ENCODE measurements at regions not wholly inside any gene's neighbourhood (a gene's known extent, or its start where the extent isn't known, plus 50 kb on each side); places are given as distances from the start of the nearest gene placed in this dataset.

DNA sequence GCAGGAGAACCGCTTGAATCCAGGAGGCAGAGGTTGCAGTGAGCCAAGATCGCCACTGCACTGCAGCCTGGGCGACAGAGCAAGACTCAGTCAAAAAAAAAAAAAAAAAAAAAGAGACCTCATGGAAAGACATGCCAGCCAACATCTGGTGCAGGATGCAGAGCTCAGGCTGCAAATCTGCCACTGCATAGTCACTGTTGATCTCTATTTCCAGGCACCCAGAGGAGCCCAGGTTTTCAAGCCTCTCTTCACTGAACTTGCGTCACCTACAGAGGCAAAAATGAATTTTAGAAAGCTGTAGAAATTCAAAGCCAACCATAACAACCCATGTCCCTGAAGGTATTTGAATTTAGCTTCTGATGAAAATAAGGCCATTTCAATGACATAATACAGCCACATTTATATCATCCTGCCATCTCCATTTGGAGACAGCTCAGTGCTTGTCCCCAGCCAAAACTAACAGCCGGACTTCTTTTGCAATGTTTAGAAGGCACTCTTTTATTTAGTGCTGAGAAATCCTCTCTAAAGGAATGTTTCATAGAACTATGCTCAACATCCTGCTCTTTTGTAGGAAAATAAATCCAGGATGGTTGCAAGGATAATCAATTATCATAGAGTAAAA is 113.3 kb downstream of the SNX18 start:
- no peaks in the 10 kb centered on the region for H3F3A ChIP-seq (ENCODE audit: insufficient read depth, low read length)
- H3K4me3 ChIP-seq (ENCODE audit: low read length) = no peak overlapping the region
- no peak overlapping the region for H2AFZ ChIP-seq (ENCODE audit: low read length)
- H3K27ac ChIP-seq (ENCODE audit: low read length) = no peak overlapping the region
- no peak overlapping the region for H3K4me2 ChIP-seq (ENCODE audit: low read depth, low read length)
- no peaks in the 10 kb centered on the region for H3K9me2 ChIP-seq (replicated peaks; ENCODE audit: insufficient read depth, low read length)
- TF ChIP-seq EZH2 (optimal IDR thresholded peaks at IDR 0.05; ENCODE audit: low read depth, low read length) (no peak), EZH2phosphoT487 (IDR thresholded peaks at IDR 0.05; ENCODE audit: low read length) (no peak)
- TF ChIP-seq, protein P1, sequence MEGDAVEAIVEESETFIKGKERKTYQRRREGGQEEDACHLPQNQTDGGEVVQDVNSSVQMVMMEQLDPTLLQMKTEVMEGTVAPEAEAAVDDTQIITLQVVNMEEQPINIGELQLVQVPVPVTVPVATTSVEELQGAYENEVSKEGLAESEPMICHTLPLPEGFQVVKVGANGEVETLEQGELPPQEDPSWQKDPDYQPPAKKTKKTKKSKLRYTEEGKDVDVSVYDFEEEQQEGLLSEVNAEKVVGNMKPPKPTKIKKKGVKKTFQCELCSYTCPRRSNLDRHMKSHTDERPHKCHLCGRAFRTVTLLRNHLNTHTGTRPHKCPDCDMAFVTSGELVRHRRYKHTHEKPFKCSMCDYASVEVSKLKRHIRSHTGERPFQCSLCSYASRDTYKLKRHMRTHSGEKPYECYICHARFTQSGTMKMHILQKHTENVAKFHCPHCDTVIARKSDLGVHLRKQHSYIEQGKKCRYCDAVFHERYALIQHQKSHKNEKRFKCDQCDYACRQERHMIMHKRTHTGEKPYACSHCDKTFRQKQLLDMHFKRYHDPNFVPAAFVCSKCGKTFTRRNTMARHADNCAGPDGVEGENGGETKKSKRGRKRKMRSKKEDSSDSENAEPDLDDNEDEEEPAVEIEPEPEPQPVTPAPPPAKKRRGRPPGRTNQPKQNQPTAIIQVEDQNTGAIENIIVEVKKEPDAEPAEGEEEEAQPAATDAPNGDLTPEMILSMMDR (IDR thresholded peaks at IDR 0.05; ENCODE audit: low read length) = no peak
- H4K20me1 ChIP-seq (ENCODE audit: insufficient read depth, low read length) = no peaks in the 10 kb centered on the region
- no peak for DNase-seq
- no peaks in the 10 kb centered on the region for H3K4me1 ChIP-seq (ENCODE audit: low read length)
- H3K27me3 ChIP-seq (replicated peaks; ENCODE audit: insufficient read depth, low read length) = no peaks in the 10 kb centered on the region
- H3K9me3 ChIP-seq (replicated peaks; ENCODE audit: insufficient read depth, low read length) = no peaks in the 10 kb centered on the region
- no peaks in the 10 kb centered on the region for H3K36me3 ChIP-seq (replicated peaks; ENCODE audit: insufficient read depth, low read length)
- H3K79me2 ChIP-seq (ENCODE audit: low read length) = no peaks in the 10 kb centered on the region
- H3K9ac ChIP-seq (ENCODE audit: low read length) = no peak overlapping the region

DNA sequence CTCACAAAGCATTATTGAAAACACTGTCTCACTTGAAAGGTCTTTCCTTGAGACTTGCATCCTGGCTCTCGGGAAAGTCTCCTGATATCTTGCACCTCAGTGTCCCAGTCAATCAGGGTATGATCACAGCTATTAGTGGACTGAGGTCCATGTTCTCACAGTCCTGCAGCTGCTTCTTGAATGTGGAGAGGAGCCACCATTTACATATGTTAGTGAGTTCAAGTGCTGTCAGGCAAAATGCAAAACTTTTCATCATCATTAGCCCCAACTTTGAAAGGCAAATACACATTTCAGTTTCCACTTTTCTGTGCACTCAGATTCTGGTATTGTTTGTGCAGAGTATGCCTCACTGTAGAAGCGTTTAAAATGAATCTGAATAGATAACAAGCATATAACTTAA is 111.6 kb downstream of the SNX18 start:
- no peak overlapping the region for H3K4me2 ChIP-seq (ENCODE audit: low read depth, low read length)
- no peak overlapping the region for H3K4me3 ChIP-seq (ENCODE audit: low read length)
- no peak overlapping the region for H2AFZ ChIP-seq (ENCODE audit: low read length)
- H4K20me1 ChIP-seq (ENCODE audit: insufficient read depth, low read length) = no peaks in the 10 kb centered on the region
- no peaks in the 10 kb centered on the region for H3K79me2 ChIP-seq (ENCODE audit: low read length)
- H3K9ac ChIP-seq (ENCODE audit: low read length) = no peak overlapping the region
- no peaks in the 10 kb centered on the region for H3K9me3 ChIP-seq (replicated peaks; ENCODE audit: insufficient read depth, low read length)
- H3K9me2 ChIP-seq (replicated peaks; ENCODE audit: insufficient read depth, low read length) = no peaks in the 10 kb centered on the region
- no peaks in the 10 kb centered on the region for H3K4me1 ChIP-seq (ENCODE audit: low read length)
- no peak for TF ChIP-seq EZH2phosphoT487 (IDR thresholded peaks at IDR 0.05; ENCODE audit: low read length)
- TF ChIP-seq, protein P1 (IDR thresholded peaks at IDR 0.05; ENCODE audit: low read length) = no peak
- no peak overlapping the region for H3K27ac ChIP-seq (ENCODE audit: low read length)
- no peaks in the 10 kb centered on the region for H3F3A ChIP-seq (ENCODE audit: insufficient read depth, low read length)
- no peak for DNase-seq
- H3K27me3 ChIP-seq (replicated peaks; ENCODE audit: insufficient read depth, low read length) = no peaks in the 10 kb centered on the region
- no peaks in the 10 kb centered on the region for H3K36me3 ChIP-seq (replicated peaks; ENCODE audit: insufficient read depth, low read length)

- TF ChIP-seq, protein P1 (IDR thresholded peaks at IDR 0.05; ENCODE audit: low read length) = no peak
- no peak for TF ChIP-seq EZH2 (optimal IDR thresholded peaks at IDR 0.05; ENCODE audit: low read depth, low read length)
- TF ChIP-seq EZH2phosphoT487 (IDR thresholded peaks at IDR 0.05; ENCODE audit: low read length) = no peak
- no peak for DNase-seq
- Histone ChIP-seq H3K27me3 (replicated peaks; ENCODE audit: insufficient read depth, low read length) (no peaks in the 10 kb centered on the region), H3K9me3 (replicated peaks; ENCODE audit: insufficient read depth, low read length) (no peaks in the 10 kb centered on the region), H3K9me2 (replicated peaks; ENCODE audit: insufficient read depth, low read length) (no peaks in the 10 kb centered on the region), H3K4me1 (ENCODE audit: low read length) (no peaks in the 10 kb centered on the region), H3K4me2 (ENCODE audit: low read depth, low read length) (no peak overlapping the region), H4K20me1 (ENCODE audit: insufficient read depth, low read length) (no peaks in the 10 kb centered on the region), H3K4me3 (ENCODE audit: low read length) (no peak overlapping the region), H3K79me2 (ENCODE audit: low read length) (no peaks in the 10 kb centered on the region), H3K9ac (ENCODE audit: low read length) (no peak overlapping the region), H2AFZ (ENCODE audit: low read length) (no peak overlapping the region), H3K27ac (ENCODE audit: low read length) (no peak overlapping the region), H3K36me3 (replicated peaks; ENCODE audit: insufficient read depth, low read length) (no peaks in the 10 kb centered on the region), H3F3A (ENCODE audit: insufficient read depth, low read length) (no peaks in the 10 kb centered on the region)
Measured at GRCh38 chr5:54628050-54628449, 110.5 kb downstream of the SNX18 start.
